Naive B cell (primary cell): ENCODE measurements at regions not wholly inside any gene's neighbourhood (a gene's known extent, or its start where the extent isn't known, plus 50 kb on each side); places are given as distances from the start of the nearest gene placed in this dataset.
A peak's percentile ranks its signal among the peaks of the same experiment; 100 is the strongest.
"Not testable (repeated sequence)": the region's sequence is repeated elsewhere in the genome, so short reads cannot be mapped to it uniquely, and the experiment has no call there.

Experiments used
- ATAC-seq, 2 donors: fragments of 150-1000 bp; cut with Tn5 transposase; 2 replicates each; pipeline ENCODE4 v1.10.0; 2021; ENCODE audit warnings: low read depth in 2 of 2, mild to moderate bottlenecking in 2 of 2, moderate library complexity in 2 of 2
- DNase-seq: peaks from one replicate; pipeline ENCODE4 v3.0.0; 2022
- H3K27ac Mint-ChIP-seq, 6 donors: one replicate each; pipeline ENCODE4 v1.8.0; 2020 to 2022; ENCODE audit warnings: mild to moderate bottlenecking in 6 of 6, mixed read lengths in 6 of 6, moderate library complexity in 5 of 6, inconsistent platforms in 2 of 6
- H3K27me3 Mint-ChIP-seq, 3 donors: one replicate each; pipeline ENCODE4 v1.8.0; 2021 to 2022; ENCODE audit warnings: mixed read lengths in 3 of 3, mild to moderate bottlenecking in 1 of 3
- H3K36me3 Mint-ChIP-seq, 2 donors: one replicate each; pipeline ENCODE4 v1.8.0; 2020 to 2022; ENCODE audit warnings: mixed read lengths in 2 of 2, inconsistent platforms in 1 of 2, mild to moderate bottlenecking in 1 of 2
- H3K4me1 Mint-ChIP-seq, 3 donors: one replicate each; pipeline ENCODE4 v1.8.0; 2020 to 2022; ENCODE audit warnings: mixed read lengths in 3 of 3, inconsistent platforms in 1 of 3, mild to moderate bottlenecking in 1 of 3, moderate library complexity in 1 of 3
- H3K4me3 Mint-ChIP-seq, 8 donors: one replicate each; pipeline ENCODE4 v1.8.0; 2020 to 2022; ENCODE audit warnings: mild to moderate bottlenecking in 8 of 8, mixed read lengths in 8 of 8, moderate library complexity in 8 of 8, inconsistent platforms in 2 of 8
- H3K9me3 Mint-ChIP-seq, 7 donors: one replicate each; pipeline ENCODE4 v1.8.0; 2020 to 2022; ENCODE audit warnings: mixed read lengths in 7 of 7, mild to moderate bottlenecking in 5 of 7, inconsistent platforms in 2 of 7, moderate library complexity in 1 of 7

GRCh38 chr12:97050509-97050908, 143.5 kb downstream of the NEDD1 start:
- peaks cover 0 to 3% (median 0%) of the 10 kb centered on the region in 7 donors for H3K9me3 Mint-ChIP-seq
- H3K36me3 Mint-ChIP-seq = no peaks in the 10 kb centered on the region
- no peak overlapping the region for H3K4me3 Mint-ChIP-seq
- H3K27ac Mint-ChIP-seq = no peak overlapping the region
- no peak for ATAC-seq
- H3K4me1 Mint-ChIP-seq = no peaks in the 10 kb centered on the region
- no peak for DNase-seq
- H3K27me3 Mint-ChIP-seq = peaks cover 0 to 24% (median 5%) of the 10 kb centered on the region in 3 donors

GRCh38 chr12:97051341-97051740, 144.3 kb downstream of the NEDD1 start:
- no peak overlapping the region for H3K4me3 Mint-ChIP-seq
- H3K36me3 Mint-ChIP-seq = no peaks in the 10 kb centered on the region

GRCh38 chr12:97061171-97061570, 154.1 kb downstream of the NEDD1 start:
- DNase-seq (no peak), ATAC-seq (no peak)
- Mint-ChIP-seq H3K36me3 (no peaks in the 10 kb centered on the region), H3K9me3 (peaks cover 9 to 16% (median 11%) of the 10 kb centered on the region in 7 donors), H3K27ac (no peak overlapping the region), H3K4me3 (no peak overlapping the region), H3K27me3 (peaks cover 6 to 16% (median 9%) of the 10 kb centered on the region in 3 donors), H3K4me1 (no peaks in the 10 kb centered on the region)

More at GRCh38 chr12:97051341-97051740, 144.3 kb downstream of the NEDD1 start:
- peaks cover 0 to 7% (median 4%) of the 10 kb centered on the region in 7 donors for H3K9me3 Mint-ChIP-seq
- peaks cover 0 to 24% (median 5%) of the 10 kb centered on the region in 3 donors for H3K27me3 Mint-ChIP-seq
- H3K27ac Mint-ChIP-seq = no peak overlapping the region
- ATAC-seq (no peak), DNase-seq (no peak)
- no peaks in the 10 kb centered on the region for H3K4me1 Mint-ChIP-seq

GRCh38 chr12:97063292-97063935, 156.4 kb downstream of the NEDD1 start:
- DNase-seq = no peak
- H3K36me3 Mint-ChIP-seq = no peaks in the 10 kb centered on the region
- H3K4me3 Mint-ChIP-seq = no peak overlapping the region
- H3K27me3 Mint-ChIP-seq = peaks cover 0 to 13% (median 9%) of the 10 kb centered on the region in 3 donors
- ATAC-seq = no peak
- no peak overlapping the region for H3K27ac Mint-ChIP-seq
- H3K9me3 Mint-ChIP-seq = peaks cover 0 to 3% (median 0%) of the 10 kb centered on the region in 7 donors
- H3K4me1 Mint-ChIP-seq = no peaks in the 10 kb centered on the region

- Mint-ChIP-seq H3K9me3 (no peaks in the 10 kb centered on the region), H3K27ac (no peak overlapping the region), H3K27me3 (peaks cover 0 to 4% (median 0%) of the 10 kb centered on the region in 3 donors), H3K4me3 (no peak overlapping the region), H3K36me3 (no peaks in the 10 kb centered on the region), H3K4me1 (no peaks in the 10 kb centered on the region)
- ATAC-seq (no peak), DNase-seq (no peak)
Observed at GRCh38 chr12:97075161-97075933, 168.3 kb downstream of the NEDD1 start.

- Mint-ChIP-seq H3K4me1 (no peaks in the 10 kb centered on the region), H3K9me3 (no peaks in the 10 kb centered on the region), H3K36me3 (no peaks in the 10 kb centered on the region), H3K27me3 (peaks cover 0 to 4% (median 0%) of the 10 kb centered on the region in 3 donors), H3K27ac (no peak overlapping the region), H3K4me3 (no peak overlapping the region)
- DNase-seq (no peak), ATAC-seq (no peak)
Observed at GRCh38 chr12:97075934-97076630, 169.0 kb downstream of the NEDD1 start.

GRCh38 chr12:97076912-97077311, 169.9 kb downstream of the NEDD1 start:
- not testable (repeated sequence) for H3K36me3 Mint-ChIP-seq, H3K4me3 Mint-ChIP-seq, H3K27me3 Mint-ChIP-seq, DNase-seq, H3K9me3 Mint-ChIP-seq, H3K4me1 Mint-ChIP-seq, H3K27ac Mint-ChIP-seq, ATAC-seq

GRCh38 chr12:97082029-97082428, 175.0 kb downstream of the NEDD1 start:
- Mint-ChIP-seq H3K4me3 (no peak overlapping the region), H3K4me1 (no peaks in the 10 kb centered on the region), H3K36me3 (no peaks in the 10 kb centered on the region), H3K27ac (no peak overlapping the region), H3K9me3 (peaks cover 0 to 4% (median 0%) of the 10 kb centered on the region in 7 donors), H3K27me3 (peaks cover 0 to 5% (median 4%) of the 10 kb centered on the region in 3 donors)
- no peak for ATAC-seq
- DNase-seq = no peak

- Mint-ChIP-seq H3K36me3 (no peaks in the 10 kb centered on the region), H3K9me3 (peaks cover 0 to 6% (median 0%) of the 10 kb centered on the region in 7 donors), H3K27me3 (peaks cover 8 to 17% (median 11%) of the 10 kb centered on the region in 3 donors), H3K4me1 (no peaks in the 10 kb centered on the region), H3K4me3 (no peak overlapping the region), H3K27ac (no peak overlapping the region)
- DNase-seq (no peak), ATAC-seq (no peak)
Observed at GRCh38 chr12:97093187-97093683, 186.2 kb downstream of the NEDD1 start.

- H3K4me1 Mint-ChIP-seq = no peaks in the 10 kb centered on the region
- H3K27ac Mint-ChIP-seq = no peak overlapping the region
- H3K36me3 Mint-ChIP-seq = no peaks in the 10 kb centered on the region
- no peak for ATAC-seq
- DNase-seq = no peak
- H3K4me3 Mint-ChIP-seq = no peak overlapping the region
- H3K27me3 Mint-ChIP-seq = peaks cover 0 to 4% (median 0%) of the 10 kb centered on the region in 3 donors
- H3K9me3 Mint-ChIP-seq = peaks cover 0 to 14% (median 6%) of the 10 kb centered on the region in 7 donors
Observed at GRCh38 chr12:97097734-97098133, 190.7 kb downstream of the NEDD1 start.

- no peaks in the 10 kb centered on the region for H3K4me1 Mint-ChIP-seq
- H3K27ac Mint-ChIP-seq = no peak overlapping the region
- no peak for DNase-seq
- H3K9me3 Mint-ChIP-seq = peaks cover 8 to 33% (median 12%) of the 10 kb centered on the region in 7 donors
- peaks cover 0 to 9% of the 10 kb centered on the region in 2 donors for H3K36me3 Mint-ChIP-seq
- no peak overlapping the region for H3K4me3 Mint-ChIP-seq
- H3K27me3 Mint-ChIP-seq = peaks cover 6 to 8% (median 7%) of the 10 kb centered on the region in 3 donors
- ATAC-seq = no peak
Observed at GRCh38 chr12:97109441-97109840, 202.4 kb downstream of the NEDD1 start.

- Mint-ChIP-seq H3K36me3 (peaks cover 0 to 3% of the 10 kb centered on the region in 2 donors), H3K4me1 (no peaks in the 10 kb centered on the region), H3K27me3 (peaks cover 6 to 8% (median 7%) of the 10 kb centered on the region in 3 donors), H3K9me3 (peaks cover 3 to 10% (median 4%) of the 10 kb centered on the region in 7 donors), H3K27ac (no peak overlapping the region), H3K4me3 (peak overlapping the region in 1 of 8 donors; percentile 43)
- DNase-seq (no peak), ATAC-seq (no peak)
Observed at GRCh38 chr12:97112136-97112535, 205.1 kb downstream of the NEDD1 start.

GRCh38 chr12:97118796-97119375, 211.8 kb downstream of the NEDD1 start:
- DNase-seq = no peak
- peaks cover 0 to 5% (median 3%) of the 10 kb centered on the region in 7 donors for H3K9me3 Mint-ChIP-seq
- no peak overlapping the region for H3K27ac Mint-ChIP-seq
- peaks cover 0 to 5% (median 0%) of the 10 kb centered on the region in 3 donors for H3K27me3 Mint-ChIP-seq
- ATAC-seq = no peak
- no peaks in the 10 kb centered on the region for H3K4me1 Mint-ChIP-seq
- H3K36me3 Mint-ChIP-seq = no peaks in the 10 kb centered on the region
- H3K4me3 Mint-ChIP-seq = no peak overlapping the region
